ENCODE measurements at regions not wholly inside any gene's neighbourhood (a gene's known extent, or its start where the extent isn't known, plus 50 kb on each side); places are given as distances from the start of the nearest gene placed in this dataset.

- DNase-seq (ENCODE audit: low read depth, low spot score): peak; percentile 33
- TF ChIP-seq CTCF (IDR thresholded peaks at IDR 0.05; ENCODE audit: low read depth, low read length): no peak
- Histone ChIP-seq H3K27ac (ENCODE audit: low read depth, low read length) (no peak overlapping the region), H3K27me3 (ENCODE audit: control insufficient read depth, insufficient read depth, low read length) (no peaks in the 10 kb centered on the region), H3K9me3 (ENCODE audit: control insufficient read depth, insufficient read depth, low read length) (no peaks in the 10 kb centered on the region), H3K4me3 (ENCODE audit: low read depth, low read length) (no peak overlapping the region)
- ChIA-PET CTCF (interaction anchor here (1.7 kb wide), 1 partner anchor 314 kb away, joined by 4 read pairs; no protein-coding TSS in a partner anchor), POLR2A (no interaction called here)
Observed at GRCh38 chr11:45457649-45458048, 171.5 kb upstream of the SYT13 start.

GRCh38 chr11:45456686-45457085 lies 170.5 kb upstream of the SYT13 start:
- ChIA-PET POLR2A (no interaction called here), CTCF (interaction anchor here (1.7 kb wide), 1 partner anchor 315 kb away, joined by 4 read pairs; no protein-coding TSS in a partner anchor)
- Histone ChIP-seq H3K27ac (ENCODE audit: low read depth, low read length) (no peak overlapping the region), H3K4me3 (ENCODE audit: low read depth, low read length) (no peak overlapping the region), H3K9me3 (ENCODE audit: control insufficient read depth, insufficient read depth, low read length) (no peaks in the 10 kb centered on the region), H3K27me3 (ENCODE audit: control insufficient read depth, insufficient read depth, low read length) (no peaks in the 10 kb centered on the region)
- DNase-seq (ENCODE audit: low read depth, low spot score): no peak
- TF ChIP-seq CTCF (IDR thresholded peaks at IDR 0.05; ENCODE audit: low read depth, low read length): no peak

GRCh38 chr11:45455536-45455935 lies 169.4 kb upstream of the SYT13 start:
- no peak for DNase-seq (ENCODE audit: low read depth, low spot score)
- Histone ChIP-seq H3K4me3 (ENCODE audit: low read depth, low read length) (no peak overlapping the region), H3K9me3 (ENCODE audit: control insufficient read depth, insufficient read depth, low read length) (no peaks in the 10 kb centered on the region), H3K27me3 (ENCODE audit: control insufficient read depth, insufficient read depth, low read length) (no peaks in the 10 kb centered on the region), H3K27ac (ENCODE audit: low read depth, low read length) (no peak overlapping the region)
- CTCF ChIA-PET: no interaction called here
- POLR2A ChIA-PET: no interaction called here
- TF ChIP-seq CTCF (IDR thresholded peaks at IDR 0.05; ENCODE audit: low read depth, low read length): no peak

- Histone ChIP-seq H3K9me3 (ENCODE audit: control insufficient read depth, insufficient read depth, low read length) (no peaks in the 10 kb centered on the region), H3K27ac (ENCODE audit: low read depth, low read length) (no peak overlapping the region), H3K4me3 (ENCODE audit: low read depth, low read length) (no peak overlapping the region), H3K27me3 (ENCODE audit: control insufficient read depth, insufficient read depth, low read length) (no peaks in the 10 kb centered on the region)
- no peak for TF ChIP-seq CTCF (IDR thresholded peaks at IDR 0.05; ENCODE audit: low read depth, low read length)
- DNase-seq (ENCODE audit: low read depth, low spot score): no peak
- ChIA-PET CTCF (no interaction called here), POLR2A (no interaction called here)
Observed at GRCh38 chr11:45454917-45455401, 168.8 kb upstream of the SYT13 start.

GRCh38 chr11:45453721-45454120 lies 167.6 kb upstream of the SYT13 start:
- no peaks in the 10 kb centered on the region for H3K27me3 ChIP-seq (ENCODE audit: control insufficient read depth, insufficient read depth, low read length)
- H3K27ac ChIP-seq (ENCODE audit: low read depth, low read length): no peak overlapping the region
- H3K9me3 ChIP-seq (ENCODE audit: control insufficient read depth, insufficient read depth, low read length): no peaks in the 10 kb centered on the region
- ChIA-PET POLR2A (no interaction called here), CTCF (interaction anchor here (1.5 kb wide), 1 partner anchor 83 kb away, joined by 3 read pairs; no protein-coding TSS in a partner anchor)
- H3K4me3 ChIP-seq (ENCODE audit: low read depth, low read length): no peak overlapping the region
- TF ChIP-seq CTCF (IDR thresholded peaks at IDR 0.05; ENCODE audit: low read depth, low read length): no peak
- no peak for DNase-seq (ENCODE audit: low read depth, low spot score)
